Cardiac muscle cell (in vitro differentiated cells and primary cell): ENCODE measurements at regions not wholly inside any gene's neighbourhood (a gene's known extent, or its start where the extent isn't known, plus 50 kb on each side); places are given as distances from the start of the nearest gene placed in this dataset.

Experiments
- DNase-seq, 2 donors: peaks; one replicate each; pipeline versions ENCODE4 v3.0.0 to v3.0.0-alpha.2; 2010 to 2017; ENCODE audit warnings: low read depth in 1 of 2, low spot score in 1 of 2
- H3K27ac ChIP-seq: fragments of 200-600 bp; sonication (generic); 2 replicates; pipeline ENCODE4 v1.5.1; 2016
- H3K27me3 ChIP-seq: fragments of 200-600 bp; sonication (generic); 2 replicates; pipeline ENCODE4 v1.6.0; 2016; ENCODE audit warnings: control low read depth
- H3K36me3 ChIP-seq: fragments of 200-600 bp; sonication (generic); 2 replicates; pipeline ENCODE4 v1.5.1; 2016; ENCODE audit warnings: control low read depth
- H3K4me1 ChIP-seq: fragments of 200-600 bp; sonication (generic); 2 replicates; pipeline ENCODE4 v1.8.1; 2017; ENCODE audit warnings: low read depth, mild to moderate bottlenecking, mixed run types
- H3K4me3 ChIP-seq: fragments of 200-600 bp; sonication (generic); 2 replicates; pipeline ENCODE4 v1.5.1; 2016; ENCODE audit warnings: mild to moderate bottlenecking
- H3K9me3 ChIP-seq: fragments of 200-600 bp; sonication (generic); 2 replicates; pipeline ENCODE4 v1.5.1; 2017; ENCODE audit warnings: low read depth, mild to moderate bottlenecking, control low read depth
- CTCF ChIP-seq: IDR thresholded peaks from 2 replicates; pipeline ENCODE4 v1.5.1; 2012; ENCODE audit warnings: low read depth, mild to moderate bottlenecking, low read length

DNA sequence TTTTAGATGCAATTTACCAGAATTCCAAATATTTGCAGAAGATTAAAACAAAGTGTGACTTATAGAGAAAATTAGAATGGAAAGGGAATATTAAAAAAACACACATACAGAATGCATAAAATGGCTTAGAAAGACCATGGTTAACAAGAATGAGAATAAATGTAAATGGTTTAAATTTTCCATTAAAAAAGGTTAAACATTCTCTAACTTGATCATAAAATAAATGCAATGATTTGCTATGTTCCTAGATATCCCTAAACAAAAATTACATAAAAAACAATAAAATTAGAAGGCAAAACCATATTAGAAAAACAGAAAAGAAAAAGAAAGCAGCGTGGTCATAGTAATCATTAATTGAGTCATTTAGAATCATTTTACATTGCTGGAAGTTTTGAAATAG lies 152.5 kb downstream of the TMEM38B start:
- Histone ChIP-seq H3K27me3 (no peaks in the 10 kb centered on the region), H3K4me3 (no peak overlapping the region), H3K36me3 (no peaks in the 10 kb centered on the region), H3K4me1 (no peaks in the 10 kb centered on the region), H3K9me3 (no peaks in the 10 kb centered on the region), H3K27ac (no peak overlapping the region)
- DNase-seq = no peak
- no peak for TF ChIP-seq CTCF

GRCh38 chr9:105850852-105851500 lies 156.6 kb downstream of the TMEM38B start:
- no peak for DNase-seq
- no peaks in the 10 kb centered on the region for H3K36me3 ChIP-seq
- no peaks in the 10 kb centered on the region for H3K27me3 ChIP-seq

GRCh38 chr9:105854026-105854782 lies 159.9 kb downstream of the TMEM38B start:
- no peak for DNase-seq
- no peak for TF ChIP-seq CTCF
- Histone ChIP-seq H3K36me3 (no peaks in the 10 kb centered on the region), H3K27ac (no peak overlapping the region), H3K9me3 (no peaks in the 10 kb centered on the region), H3K4me1 (no peaks in the 10 kb centered on the region), H3K27me3 (no peaks in the 10 kb centered on the region), H3K4me3 (no peak overlapping the region)

More at GRCh38 chr9:105850852-105851500, 156.6 kb downstream of the TMEM38B start:
- no peak for TF ChIP-seq CTCF
- H3K4me3 ChIP-seq = no peak overlapping the region
- no peaks in the 10 kb centered on the region for H3K4me1 ChIP-seq
- no peaks in the 10 kb centered on the region for H3K9me3 ChIP-seq
- no peak overlapping the region for H3K27ac ChIP-seq

DNA sequence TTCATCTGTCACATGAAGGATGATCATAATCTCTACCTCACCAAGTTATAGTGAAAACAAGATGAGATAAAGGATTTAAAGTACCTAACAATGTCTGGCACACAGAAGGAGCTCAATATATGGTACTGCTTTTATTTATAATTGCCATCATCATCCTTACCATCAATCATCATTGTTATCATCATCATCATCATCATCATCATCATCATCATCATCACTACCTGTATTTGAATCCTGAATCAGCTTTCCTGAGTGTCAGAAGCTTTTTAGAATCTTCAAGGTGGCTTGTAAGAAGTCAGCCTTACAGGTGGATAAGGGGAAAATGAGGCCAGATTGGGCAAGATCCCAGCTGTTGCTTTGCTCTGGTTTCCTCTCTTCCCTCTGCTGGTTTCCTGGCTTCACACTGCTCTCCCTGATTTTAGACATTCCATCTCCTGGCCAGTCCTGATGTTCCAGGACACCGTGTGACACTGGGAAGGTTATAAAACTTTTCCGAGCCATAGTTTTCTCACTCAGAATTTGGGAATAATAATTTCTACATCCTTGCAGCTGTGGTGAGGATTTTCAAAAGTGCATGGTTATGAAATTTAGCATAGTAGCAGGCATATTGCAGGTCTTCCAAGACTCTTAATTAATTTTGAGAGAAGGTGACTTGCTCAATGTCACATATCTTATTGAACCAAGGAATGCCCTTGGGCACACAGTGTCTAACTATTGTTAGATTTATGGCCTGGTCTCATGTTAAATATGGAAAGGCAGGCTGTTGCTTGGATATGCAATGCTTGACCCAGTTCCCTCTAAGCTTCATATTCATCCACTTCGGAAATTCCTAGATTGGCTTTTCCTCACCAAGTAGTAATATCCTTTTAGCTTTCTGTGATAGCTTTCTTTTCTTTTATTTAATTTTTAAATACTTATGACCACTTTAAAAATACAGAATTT lies 160.7 kb downstream of the TMEM38B start:
- Histone ChIP-seq H3K36me3 (no peaks in the 10 kb centered on the region), H3K27ac (no peak overlapping the region), H3K4me3 (no peak overlapping the region), H3K27me3 (no peaks in the 10 kb centered on the region), H3K4me1 (no peaks in the 10 kb centered on the region), H3K9me3 (no peaks in the 10 kb centered on the region)
- no peak for TF ChIP-seq CTCF
- no peak for DNase-seq

- Histone ChIP-seq H3K27ac (no peak overlapping the region), H3K36me3 (no peaks in the 10 kb centered on the region), H3K4me3 (no peak overlapping the region), H3K9me3 (no peaks in the 10 kb centered on the region), H3K4me1 (no peaks in the 10 kb centered on the region), H3K27me3 (no peaks in the 10 kb centered on the region)
- DNase-seq = no peak
- no peak for TF ChIP-seq CTCF
Observed at GRCh38 chr9:105855987-105856386, 161.6 kb downstream of the TMEM38B start.
